ENCODE measurements at regions not wholly inside any gene's neighbourhood (a gene's known extent, or its start where the extent isn't known, plus 50 kb on each side); places are given as distances from the start of the nearest gene placed in this dataset.
"Not testable (repeated sequence)": the region's sequence is repeated elsewhere in the genome, so short reads cannot be mapped to it uniquely, and the experiment has no call there.

DNA sequence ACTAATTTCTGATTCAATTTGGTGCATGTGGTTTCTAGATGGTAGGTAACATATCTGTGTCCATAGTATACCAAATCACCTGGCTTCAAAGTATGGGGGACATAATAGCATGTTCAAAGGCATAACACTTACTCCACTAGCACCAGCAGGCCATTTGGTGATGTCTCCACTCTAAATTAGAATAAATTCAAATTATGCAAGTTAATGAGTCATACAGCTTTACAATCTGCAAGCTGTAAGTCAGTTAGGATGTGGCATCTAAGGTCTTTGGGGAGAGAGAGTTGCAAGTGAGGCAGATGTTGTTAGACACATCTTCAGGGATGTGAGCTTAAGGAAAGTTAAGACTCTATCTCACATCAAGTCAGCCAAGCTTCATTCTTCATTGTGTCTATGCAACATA is 506.4 kb upstream of the GRM3 start:
- Histone ChIP-seq H3K4me3 (no peak overlapping the region), H3K4me1 (no peaks in the 10 kb centered on the region), H3K27ac (no peak overlapping the region), H3K9me3 (no peaks in the 10 kb centered on the region), H3K36me3 (no peaks in the 10 kb centered on the region), H3K27me3 (no peaks in the 10 kb centered on the region)
- TF ChIP-seq, protein P1, sequence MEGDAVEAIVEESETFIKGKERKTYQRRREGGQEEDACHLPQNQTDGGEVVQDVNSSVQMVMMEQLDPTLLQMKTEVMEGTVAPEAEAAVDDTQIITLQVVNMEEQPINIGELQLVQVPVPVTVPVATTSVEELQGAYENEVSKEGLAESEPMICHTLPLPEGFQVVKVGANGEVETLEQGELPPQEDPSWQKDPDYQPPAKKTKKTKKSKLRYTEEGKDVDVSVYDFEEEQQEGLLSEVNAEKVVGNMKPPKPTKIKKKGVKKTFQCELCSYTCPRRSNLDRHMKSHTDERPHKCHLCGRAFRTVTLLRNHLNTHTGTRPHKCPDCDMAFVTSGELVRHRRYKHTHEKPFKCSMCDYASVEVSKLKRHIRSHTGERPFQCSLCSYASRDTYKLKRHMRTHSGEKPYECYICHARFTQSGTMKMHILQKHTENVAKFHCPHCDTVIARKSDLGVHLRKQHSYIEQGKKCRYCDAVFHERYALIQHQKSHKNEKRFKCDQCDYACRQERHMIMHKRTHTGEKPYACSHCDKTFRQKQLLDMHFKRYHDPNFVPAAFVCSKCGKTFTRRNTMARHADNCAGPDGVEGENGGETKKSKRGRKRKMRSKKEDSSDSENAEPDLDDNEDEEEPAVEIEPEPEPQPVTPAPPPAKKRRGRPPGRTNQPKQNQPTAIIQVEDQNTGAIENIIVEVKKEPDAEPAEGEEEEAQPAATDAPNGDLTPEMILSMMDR (IDR thresholded peaks at IDR 0.05), result no peak
- no peak for DNase-seq
- intact Hi-C loops (cut with DNase I; ENCODE audit: low total_unique reads), result no loop called here

DNA sequence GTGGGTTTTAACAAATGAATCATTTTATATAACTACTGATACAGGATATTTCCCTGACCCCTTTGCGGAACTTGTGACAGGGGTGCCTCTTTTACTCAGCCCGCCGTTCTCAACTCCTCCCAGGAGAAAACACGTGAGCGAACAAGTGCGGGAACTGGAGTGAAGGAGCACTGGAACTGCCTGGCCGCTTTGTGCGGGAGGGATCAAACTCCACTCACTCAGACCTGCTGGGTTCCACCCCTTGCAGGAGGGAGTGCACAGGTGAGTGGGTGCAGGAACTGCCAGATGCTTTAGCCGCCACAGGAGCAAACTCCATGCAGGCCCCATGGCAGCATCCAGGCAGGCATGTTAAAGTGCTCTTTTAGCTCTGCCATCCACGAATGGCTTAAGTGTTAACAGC is 513.4 kb upstream of the GRM3 start:
- intact Hi-C loops (cut with DNase I; ENCODE audit: low total_unique reads), result no loop called here
- Histone ChIP-seq H3K27me3 (no peaks in the 10 kb centered on the region), H3K27ac (no peak overlapping the region), H3K4me1 (no peaks in the 10 kb centered on the region), H3K36me3 (no peaks in the 10 kb centered on the region), H3K9me3 (no peaks in the 10 kb centered on the region), H3K4me3 (no peak overlapping the region)
- TF ChIP-seq, protein P1 (IDR thresholded peaks at IDR 0.05), result no peak
- DNase-seq, result no peak

DNA sequence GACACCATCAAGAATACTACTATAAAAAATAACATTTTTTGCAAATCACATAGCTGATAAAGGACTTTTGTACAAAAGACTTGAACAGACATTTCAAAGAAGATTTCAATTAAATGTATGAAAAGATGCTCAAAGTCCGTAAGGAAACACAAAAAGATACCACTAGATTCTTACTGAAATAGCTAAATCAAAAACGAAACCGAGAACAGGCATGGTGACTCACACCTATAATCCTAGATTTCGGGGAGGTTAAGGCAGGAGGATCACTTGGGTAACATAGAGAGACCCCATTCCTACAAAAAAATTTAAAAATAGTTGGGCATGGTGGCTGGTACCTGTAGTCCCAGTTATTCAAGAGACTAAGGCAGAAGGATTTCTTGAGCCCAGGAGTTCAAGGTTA is 520.2 kb upstream of the GRM3 start:
- H3K9me3 ChIP-seq, result no peaks in the 10 kb centered on the region
- TF ChIP-seq, protein P1 (IDR thresholded peaks at IDR 0.05), result no peak
- H3K27me3 ChIP-seq, result no peaks in the 10 kb centered on the region
- H3K4me3 ChIP-seq, result no peak overlapping the region
- no peak for DNase-seq
- intact Hi-C loops (cut with DNase I; ENCODE audit: low total_unique reads), result no loop called here
- H3K36me3 ChIP-seq, result no peaks in the 10 kb centered on the region
- H3K27ac ChIP-seq, result no peak overlapping the region
- no peaks in the 10 kb centered on the region for H3K4me1 ChIP-seq

DNA sequence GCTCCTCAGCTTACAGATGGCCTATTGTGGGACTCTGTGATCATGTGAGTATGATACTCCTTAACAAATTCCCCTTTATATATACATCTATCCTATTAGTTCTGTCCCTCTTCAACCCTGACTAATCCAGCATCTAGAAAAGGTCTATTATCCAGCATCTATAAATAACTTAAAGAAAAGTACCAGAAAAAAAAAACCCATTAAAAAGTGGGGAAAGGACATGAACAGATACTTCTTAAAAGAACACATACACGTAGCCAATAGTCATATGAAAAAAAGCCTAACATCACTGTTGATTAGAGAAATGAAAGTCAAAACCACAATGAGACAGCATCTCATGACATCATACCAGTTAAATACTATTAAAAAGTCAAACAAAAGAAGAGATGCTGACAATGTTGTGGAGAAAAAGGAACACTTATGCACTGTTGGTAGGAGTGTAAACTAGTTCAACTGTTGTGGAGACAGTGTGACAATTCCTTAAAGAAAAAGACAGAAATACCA is 549.5 kb upstream of the GRM3 start:
- peaks cover 0 to 5% (median 5%) of the 10 kb centered on the region in 3 donors for H3K9me3 ChIP-seq
- no peak for DNase-seq
- H3K4me1 ChIP-seq, result no peaks in the 10 kb centered on the region
- no peaks in the 10 kb centered on the region for H3K27me3 ChIP-seq
- no peaks in the 10 kb centered on the region for H3K36me3 ChIP-seq
- no peak overlapping the region for H3K27ac ChIP-seq
- no peak overlapping the region for H3K4me3 ChIP-seq
- TF ChIP-seq, protein P1 (IDR thresholded peaks at IDR 0.05), result no peak
- intact Hi-C loops (cut with DNase I; ENCODE audit: low total_unique reads), result no loop called here

DNA sequence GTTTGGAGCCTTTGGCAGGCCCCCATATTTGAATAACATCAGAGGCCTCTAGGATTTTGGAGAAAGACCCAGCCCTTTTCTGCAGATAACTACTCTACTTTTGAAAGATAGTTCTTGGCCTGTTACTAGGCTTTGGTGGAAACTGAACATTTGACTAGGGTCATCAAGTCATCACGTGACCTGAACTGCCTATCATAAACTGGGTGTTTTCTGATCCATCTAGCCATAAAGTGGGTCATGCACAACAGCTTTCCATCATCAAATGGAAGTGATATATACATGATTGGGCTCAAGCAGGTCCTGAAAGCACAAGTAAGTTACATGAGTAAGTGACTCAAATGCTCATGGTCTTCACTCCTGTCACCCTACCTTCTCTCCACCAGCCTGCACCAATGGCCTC is 552.3 kb upstream of the GRM3 start:
- TF ChIP-seq, protein P1 (IDR thresholded peaks at IDR 0.05), result no peak
- intact Hi-C loops (cut with DNase I; ENCODE audit: low total_unique reads), result no loop called here
- DNase-seq, result no peak
- Histone ChIP-seq H3K4me3 (no peak overlapping the region), H3K4me1 (no peaks in the 10 kb centered on the region), H3K9me3 (peaks cover 0 to 5% (median 5%) of the 10 kb centered on the region in 3 donors), H3K27me3 (no peaks in the 10 kb centered on the region), H3K36me3 (no peaks in the 10 kb centered on the region), H3K27ac (no peak overlapping the region)

DNA sequence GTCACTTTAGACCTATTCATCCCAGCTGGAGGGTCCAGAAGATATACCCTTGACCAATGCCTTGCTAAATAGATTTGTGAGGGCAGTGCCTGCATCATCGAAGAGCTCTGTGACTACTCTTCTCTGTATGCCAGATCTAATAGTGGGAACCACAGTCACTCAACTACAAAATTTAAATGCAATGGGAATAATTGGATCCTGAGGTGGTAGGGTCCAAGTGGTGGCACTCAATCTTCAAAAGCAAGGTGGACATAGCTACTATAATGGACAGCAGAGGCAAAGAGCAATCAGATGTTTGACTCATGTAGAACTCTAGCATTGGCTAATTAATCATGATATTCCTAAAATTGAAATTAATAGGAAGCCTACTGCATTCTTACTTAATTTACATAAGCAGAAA is 554.3 kb upstream of the GRM3 start:
- H3K9me3 ChIP-seq, result peaks cover 0 to 5% (median 5%) of the 10 kb centered on the region in 3 donors
- no peaks in the 10 kb centered on the region for H3K27me3 ChIP-seq
- intact Hi-C loops (cut with DNase I; ENCODE audit: low total_unique reads), result no loop called here
- no peak for DNase-seq
- no peak overlapping the region for H3K4me3 ChIP-seq
- TF ChIP-seq, protein P1 (IDR thresholded peaks at IDR 0.05), result no peak
- no peaks in the 10 kb centered on the region for H3K4me1 ChIP-seq
- H3K27ac ChIP-seq, result no peak overlapping the region
- H3K36me3 ChIP-seq, result no peaks in the 10 kb centered on the region

DNA sequence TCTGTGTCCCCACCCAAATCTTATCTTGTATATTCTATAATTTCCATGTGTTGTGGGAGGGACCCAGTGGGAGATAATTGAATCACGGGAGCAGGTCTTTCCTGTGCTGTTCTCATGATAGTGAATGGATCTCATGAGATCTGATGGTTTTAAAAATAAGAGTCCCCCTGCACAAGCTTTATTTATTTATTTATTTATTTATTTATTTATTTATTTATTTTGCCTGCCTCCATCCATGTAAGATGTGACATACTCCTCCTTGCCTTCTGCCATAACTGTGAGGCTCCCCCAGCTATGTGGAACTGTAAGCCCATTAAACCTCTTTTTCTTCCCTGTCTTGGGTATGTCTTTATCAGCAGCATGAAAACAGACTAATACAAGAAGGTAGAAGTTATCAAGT is 579.1 kb upstream of the GRM3 start:
- H3K4me1 ChIP-seq, DNase-seq, H3K9me3 ChIP-seq, H3K27me3 ChIP-seq, H3K27ac ChIP-seq, H3K4me3 ChIP-seq, H3K36me3 ChIP-seq: not testable (repeated sequence)
- intact Hi-C loops (cut with DNase I; ENCODE audit: low total_unique reads), result loop anchor here (10.0 kb wide), 1 partner anchor 660 kb away; no protein-coding TSS in a partner anchor
